PC-3 (cell line): ENCODE measurements at regions not wholly inside any gene's neighbourhood (a gene's known extent, or its start where the extent isn't known, plus 50 kb on each side); places are given as distances from the start of the nearest gene placed in this dataset.

Source experiments
- ATAC-seq: fragments of 200-7000 bp; cut with Tn5 transposase; 2 replicates; pipeline ENCODE4 v1.9.1; 2020; ENCODE audit warnings: mild to moderate bottlenecking, moderate library complexity
- BruUV-seq: library from RNA; stranded (reverse); fragments of 400-500 nt; replicated peaks from 2 replicates; lab custom pipeline; 2021; lab: Mats Ljungman, UMichigan
- CTCF ChIA-PET: fragments of 300-600 bp; sonication (Branson Sonifier 250); formaldehyde crosslinking; loops from one replicate; lab custom pipeline; 2022; ENCODE audit warnings: antibody characterized with exemption; lab: Charles Lee
- POLR2A ChIA-PET: fragments of 300-600 bp; sonication (Branson Sonifier 250); formaldehyde crosslinking; loops from one replicate; lab custom pipeline; 2022; ENCODE audit warnings: antibody characterized with exemption; ENCODE audit not compliant: unreplicated experiment; lab: Charles Lee
- DNase-seq: peaks from one replicate; pipeline ENCODE4 v3.0.0-alpha.2; 2015
- H2AFZ ChIP-seq: fragments of 300-600 bp; sonication (generic); 2 replicates; pipeline ENCODE4 v1.6.0; 2016; ENCODE audit warnings: antibody characterized with exemption, low read length
- H3F3A ChIP-seq: fragments of 300-600 bp; sonication (generic); one replicate; pipeline ENCODE4 v1.6.0; 2017; ENCODE audit warnings: antibody characterized with exemption, low read length, control low read depth, mild to moderate bottlenecking; ENCODE audit not compliant: unreplicated experiment
- H3K27ac ChIP-seq: fragments of 300-600 bp; sonication (generic); 2 replicates; pipeline ENCODE4 v1.5.1; 2016; ENCODE audit warnings: mild to moderate bottlenecking, low read length
- H3K27me3 ChIP-seq: fragments of 300-600 bp; sonication (generic); 2 replicates; pipeline ENCODE4 v1.6.1; 2016; ENCODE audit warnings: low read length, mixed read lengths
- H3K36me3 ChIP-seq: fragments of 300-600 bp; sonication (generic); 2 replicates; pipeline ENCODE4 v1.6.1; 2016; ENCODE audit warnings: low read depth, mixed run types, low read length, mixed read lengths
- H3K4me1 ChIP-seq: fragments of 300-600 bp; sonication (generic); 2 replicates; pipeline ENCODE4 v1.5.1; 2016; ENCODE audit warnings: low read length; ENCODE audit not compliant: insufficient read depth
- H3K4me2 ChIP-seq: fragments of 300-600 bp; sonication (generic); 2 replicates; pipeline ENCODE4 v1.6.0; 2016; ENCODE audit warnings: low read length
- H3K4me3 ChIP-seq: fragments of 300-600 bp; sonication (generic); 2 replicates; pipeline ENCODE4 v1.5.1; 2016; ENCODE audit warnings: mild to moderate bottlenecking, low read length, mixed read lengths
- H3K79me2 ChIP-seq: fragments of 300-600 bp; sonication (generic); 2 replicates; pipeline ENCODE4 v1.6.1; 2017; ENCODE audit warnings: low read length, mixed read lengths
- H3K9ac ChIP-seq: fragments of 300-600 bp; sonication (generic); 2 replicates; pipeline ENCODE4 v1.6.0; 2016; ENCODE audit warnings: mild to moderate bottlenecking, low read length
- H3K9me2 ChIP-seq: fragments of 300-600 bp; sonication (generic); replicated peaks from 2 replicates; pipeline ENCODE4 v1.6.1; 2016; ENCODE audit warnings: mixed run types, low read length, mixed read lengths
- H3K9me3 ChIP-seq: fragments of 300-600 bp; sonication (generic); 2 replicates; pipeline ENCODE4 v1.6.1; 2016; ENCODE audit warnings: low read length, mixed read lengths
- H4K20me1 ChIP-seq: fragments of 300-600 bp; sonication (generic); 2 replicates; pipeline ENCODE4 v1.6.1; 2016; ENCODE audit warnings: low read length, mixed read lengths
- EZH2 ChIP-seq: fragments of 300-600 bp; sonication (generic); IDR thresholded peaks from one replicate; pipeline ENCODE4 v1.6.1; 2017; ENCODE audit warnings: antibody characterized with exemption, mild to moderate bottlenecking, low read length; ENCODE audit not compliant: unreplicated experiment
- EZH2phosphoT487 ChIP-seq: fragments of 300-600 bp; sonication (generic); IDR thresholded peaks from 2 replicates; pipeline ENCODE4 v1.6.1; 2018; ENCODE audit warnings: mild to moderate bottlenecking, antibody characterized with exemption, low read length, borderline replicate concordance
- intact Hi-C: fragments of 100-400 bp; cut with micrococcal nuclease; formaldehyde crosslinking; loops from 2 replicates; pipeline ENCODE4 v1.9.0; 2023
- TF ChIP-seq, protein P1 (sequence below): fragments of 300-600 bp; sonication (generic); conservative IDR thresholded peaks from 2 replicates; pipeline ENCODE4 v1.5.1; 2017; ENCODE audit warnings: antibody characterized with exemption, low read depth, mild to moderate bottlenecking, low read length

DNA sequence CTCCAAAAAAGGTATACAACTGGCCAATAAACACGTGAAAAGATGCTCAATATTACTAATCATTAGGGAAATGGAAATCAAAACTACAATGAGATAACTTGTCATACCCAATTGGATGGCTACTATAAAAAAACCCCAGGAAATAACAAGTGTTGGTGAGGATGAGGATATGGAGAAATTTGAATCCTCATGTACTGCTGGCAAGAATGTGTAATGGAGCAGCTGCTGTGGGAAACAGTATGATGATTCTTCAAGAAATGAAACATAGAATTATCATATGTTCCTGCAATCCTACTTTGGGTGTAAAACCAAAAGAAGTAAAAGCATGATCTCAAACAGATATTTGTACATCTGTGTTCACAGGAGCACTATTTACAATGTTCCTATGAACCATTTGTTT lies 67.4 kb downstream of the RPLP1 start:
- Histone ChIP-seq H4K20me1 (no peaks in the 10 kb centered on the region), H3K27ac (no peak overlapping the region), H3K9me2 (no peaks in the 10 kb centered on the region), H3K9me3 (no peaks in the 10 kb centered on the region), H3K36me3 (no peaks in the 10 kb centered on the region), H3K4me3 (no peak overlapping the region), H3K4me2 (no peak overlapping the region), H3K27me3 (no peaks in the 10 kb centered on the region), H2AFZ (no peak overlapping the region), H3F3A (no peaks in the 10 kb centered on the region), H3K79me2 (no peaks in the 10 kb centered on the region), H3K9ac (no peak overlapping the region), H3K4me1 (no peaks in the 10 kb centered on the region)
- BruUV-seq, result no TSS peak
- ATAC-seq (no peak), DNase-seq (no peak)
- intact Hi-C loops, result loop anchor here (5.0 kb wide), 1 partner anchor 57 kb away; no protein-coding TSS in a partner anchor
- POLR2A ChIA-PET, result no interaction called here
- no peak for TF ChIP-seq EZH2
- TF ChIP-seq EZH2phosphoT487, result no peak
- CTCF ChIA-PET, result no interaction called here

DNA sequence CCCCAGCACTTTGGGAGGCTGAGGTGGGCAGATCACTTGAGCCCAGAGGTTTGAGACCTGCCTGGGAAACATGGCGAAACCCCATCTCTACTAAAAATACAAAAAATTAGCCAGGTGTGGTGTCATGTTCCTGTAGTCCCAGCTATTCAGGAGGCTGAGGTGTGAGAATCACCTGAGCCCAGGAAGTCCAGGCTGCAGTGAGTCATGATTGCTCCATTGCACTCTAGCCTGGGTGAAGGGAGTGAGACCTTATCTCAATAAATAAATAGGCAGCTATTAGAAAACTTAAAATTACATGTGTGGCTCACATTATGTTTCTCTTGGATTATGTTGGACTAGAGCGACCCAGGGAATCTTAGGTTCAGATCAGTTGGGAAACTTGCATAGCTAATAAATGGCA lies 69.7 kb downstream of the RPLP1 start:
- no peaks in the 10 kb centered on the region for H3K4me1 ChIP-seq
- no peaks in the 10 kb centered on the region for H3F3A ChIP-seq
- ATAC-seq (no peak), DNase-seq (peak; percentile 23)
- no peak overlapping the region for H2AFZ ChIP-seq
- no peaks in the 10 kb centered on the region for H3K9me2 ChIP-seq
- intact Hi-C loops, result loop anchor here (5.0 kb wide), 1 partner anchor 55 kb away; no protein-coding TSS in a partner anchor
- H3K4me3 ChIP-seq, result no peak overlapping the region
- TF ChIP-seq, protein P1, sequence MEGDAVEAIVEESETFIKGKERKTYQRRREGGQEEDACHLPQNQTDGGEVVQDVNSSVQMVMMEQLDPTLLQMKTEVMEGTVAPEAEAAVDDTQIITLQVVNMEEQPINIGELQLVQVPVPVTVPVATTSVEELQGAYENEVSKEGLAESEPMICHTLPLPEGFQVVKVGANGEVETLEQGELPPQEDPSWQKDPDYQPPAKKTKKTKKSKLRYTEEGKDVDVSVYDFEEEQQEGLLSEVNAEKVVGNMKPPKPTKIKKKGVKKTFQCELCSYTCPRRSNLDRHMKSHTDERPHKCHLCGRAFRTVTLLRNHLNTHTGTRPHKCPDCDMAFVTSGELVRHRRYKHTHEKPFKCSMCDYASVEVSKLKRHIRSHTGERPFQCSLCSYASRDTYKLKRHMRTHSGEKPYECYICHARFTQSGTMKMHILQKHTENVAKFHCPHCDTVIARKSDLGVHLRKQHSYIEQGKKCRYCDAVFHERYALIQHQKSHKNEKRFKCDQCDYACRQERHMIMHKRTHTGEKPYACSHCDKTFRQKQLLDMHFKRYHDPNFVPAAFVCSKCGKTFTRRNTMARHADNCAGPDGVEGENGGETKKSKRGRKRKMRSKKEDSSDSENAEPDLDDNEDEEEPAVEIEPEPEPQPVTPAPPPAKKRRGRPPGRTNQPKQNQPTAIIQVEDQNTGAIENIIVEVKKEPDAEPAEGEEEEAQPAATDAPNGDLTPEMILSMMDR, result no peak
- TF ChIP-seq EZH2phosphoT487 (no peak), EZH2 (no peak)
- H3K9me3 ChIP-seq, result no peaks in the 10 kb centered on the region
- no peak overlapping the region for H3K9ac ChIP-seq
- ChIA-PET CTCF (interaction anchor here (0.6 kb wide), 1 partner anchor 53 kb away, joined by 4 read pairs; no protein-coding TSS in a partner anchor), POLR2A (no interaction called here)
- no peaks in the 10 kb centered on the region for H4K20me1 ChIP-seq
- no peaks in the 10 kb centered on the region for H3K79me2 ChIP-seq
- BruUV-seq, result no TSS peak
- no peaks in the 10 kb centered on the region for H3K27me3 ChIP-seq
- no peaks in the 10 kb centered on the region for H3K36me3 ChIP-seq
- no peak overlapping the region for H3K27ac ChIP-seq
- H3K4me2 ChIP-seq, result no peak overlapping the region

DNA sequence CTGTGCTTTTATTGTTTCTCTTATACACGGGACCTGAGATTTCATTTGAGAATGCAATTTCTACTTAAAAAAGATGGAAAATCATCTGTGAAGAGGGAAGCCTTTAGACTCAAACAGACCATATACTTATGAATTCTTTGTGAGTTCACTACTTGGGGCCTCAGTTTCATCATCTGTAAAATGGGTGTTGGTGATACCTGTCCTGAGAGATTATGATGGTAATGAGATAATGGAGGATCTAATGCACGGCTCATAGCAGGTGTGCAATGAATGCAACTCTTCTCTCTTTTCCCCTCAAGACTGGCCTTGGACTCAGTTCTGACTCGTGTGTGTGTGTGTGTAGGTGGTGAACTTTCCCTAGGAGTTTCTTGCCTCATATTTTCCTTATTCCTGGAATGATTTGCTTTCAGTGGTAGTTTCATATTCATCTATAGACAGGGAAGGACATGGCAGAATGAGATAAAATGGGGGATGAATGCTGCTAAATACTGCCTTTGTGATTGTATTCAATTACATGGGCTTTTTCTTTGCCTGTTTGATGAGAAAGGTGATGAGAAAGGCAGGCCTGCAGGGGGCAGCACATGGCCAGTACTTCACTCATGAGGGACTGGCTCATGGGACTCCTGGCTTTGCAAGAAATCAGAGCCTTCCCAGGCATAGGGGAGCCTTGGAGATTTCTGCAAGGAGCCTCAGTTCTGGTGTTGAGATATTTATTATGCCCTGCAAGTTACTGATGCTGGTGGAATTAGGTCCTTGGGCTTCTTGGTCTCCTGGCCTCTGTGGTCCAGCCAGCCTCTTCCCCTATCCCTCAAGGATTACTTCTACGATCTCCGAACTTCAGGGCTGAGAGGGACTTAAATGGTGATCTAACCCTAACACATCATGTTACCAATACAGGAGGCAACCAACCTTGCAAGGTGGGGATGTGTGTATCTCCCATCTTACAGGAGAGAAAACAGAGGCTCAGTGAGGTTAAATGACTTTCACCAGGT lies 70.7 kb downstream of the RPLP1 start:
- Histone ChIP-seq H3K9ac (no peak overlapping the region), H3K27me3 (no peaks in the 10 kb centered on the region), H3K27ac (no peak overlapping the region), H3K9me3 (no peaks in the 10 kb centered on the region), H4K20me1 (no peaks in the 10 kb centered on the region), H3K36me3 (no peaks in the 10 kb centered on the region), H2AFZ (no peak overlapping the region), H3K79me2 (no peaks in the 10 kb centered on the region), H3K4me3 (no peak overlapping the region), H3K4me2 (no peak overlapping the region), H3K4me1 (no peaks in the 10 kb centered on the region), H3K9me2 (no peaks in the 10 kb centered on the region), H3F3A (no peaks in the 10 kb centered on the region)
- TF ChIP-seq EZH2, result no peak
- TF ChIP-seq, protein P1, result peak; percentile 87
- POLR2A ChIA-PET, result no interaction called here
- no TSS peak for BruUV-seq
- ATAC-seq, result peak; percentile 60
- CTCF ChIA-PET, result no interaction called here
- intact Hi-C loops, result loop anchor here (5.0 kb wide), 1 partner anchor 54 kb away; no protein-coding TSS in a partner anchor
- DNase-seq, result peak; percentile 70
